Naive B cell (primary cell): ENCODE measurements at regions not wholly inside any gene's neighbourhood (a gene's known extent, or its start where the extent isn't known, plus 50 kb on each side); places are given as distances from the start of the nearest gene placed in this dataset.
A peak's percentile ranks its signal among the peaks of the same experiment; 100 is the strongest.
"Not testable (repeated sequence)": the region's sequence is repeated elsewhere in the genome, so short reads cannot be mapped to it uniquely, and the experiment has no call there.

Source experiments
- ATAC-seq, 2 donors: fragments of 150-1000 bp; cut with Tn5 transposase; 2 replicates each; pipeline ENCODE4 v1.10.0; 2021; ENCODE audit warnings: low read depth in 2 of 2, mild to moderate bottlenecking in 2 of 2, moderate library complexity in 2 of 2
- DNase-seq: peaks from one replicate; pipeline ENCODE4 v3.0.0; 2022
- H3K27ac Mint-ChIP-seq, 6 donors: one replicate each; pipeline ENCODE4 v1.8.0; 2020 to 2022; ENCODE audit warnings: mild to moderate bottlenecking in 6 of 6, mixed read lengths in 6 of 6, moderate library complexity in 5 of 6, inconsistent platforms in 2 of 6
- H3K27me3 Mint-ChIP-seq, 3 donors: one replicate each; pipeline ENCODE4 v1.8.0; 2021 to 2022; ENCODE audit warnings: mixed read lengths in 3 of 3, mild to moderate bottlenecking in 1 of 3
- H3K36me3 Mint-ChIP-seq, 2 donors: one replicate each; pipeline ENCODE4 v1.8.0; 2020 to 2022; ENCODE audit warnings: mixed read lengths in 2 of 2, inconsistent platforms in 1 of 2, mild to moderate bottlenecking in 1 of 2
- H3K4me1 Mint-ChIP-seq, 3 donors: one replicate each; pipeline ENCODE4 v1.8.0; 2020 to 2022; ENCODE audit warnings: mixed read lengths in 3 of 3, inconsistent platforms in 1 of 3, mild to moderate bottlenecking in 1 of 3, moderate library complexity in 1 of 3
- H3K4me3 Mint-ChIP-seq, 8 donors: one replicate each; pipeline ENCODE4 v1.8.0; 2020 to 2022; ENCODE audit warnings: mild to moderate bottlenecking in 8 of 8, mixed read lengths in 8 of 8, moderate library complexity in 8 of 8, inconsistent platforms in 2 of 8
- H3K9me3 Mint-ChIP-seq, 7 donors: one replicate each; pipeline ENCODE4 v1.8.0; 2020 to 2022; ENCODE audit warnings: mixed read lengths in 7 of 7, mild to moderate bottlenecking in 5 of 7, inconsistent platforms in 2 of 7, moderate library complexity in 1 of 7

- Mint-ChIP-seq H3K9me3 (no peaks in the 10 kb centered on the region), H3K27me3 (no peaks in the 10 kb centered on the region), H3K36me3 (no peaks in the 10 kb centered on the region), H3K4me1 (no peaks in the 10 kb centered on the region), H3K27ac (peak overlapping the region in 1 of 6 donors; percentile 39), H3K4me3 (no peak overlapping the region)
- ATAC-seq: no peak
- DNase-seq: no peak
Measured at GRCh38 chr4:162852642-162853041, 314.0 kb downstream of the NAF1 start.

GRCh38 chr4:162851241-162851758 is 315.4 kb downstream of the NAF1 start:
- H3K27me3 Mint-ChIP-seq, H3K9me3 Mint-ChIP-seq, H3K4me3 Mint-ChIP-seq, DNase-seq, ATAC-seq, H3K4me1 Mint-ChIP-seq, H3K36me3 Mint-ChIP-seq: not testable (repeated sequence)
- peak overlapping the region in 1 of 6 donors; percentile 1 for H3K27ac Mint-ChIP-seq

DNA sequence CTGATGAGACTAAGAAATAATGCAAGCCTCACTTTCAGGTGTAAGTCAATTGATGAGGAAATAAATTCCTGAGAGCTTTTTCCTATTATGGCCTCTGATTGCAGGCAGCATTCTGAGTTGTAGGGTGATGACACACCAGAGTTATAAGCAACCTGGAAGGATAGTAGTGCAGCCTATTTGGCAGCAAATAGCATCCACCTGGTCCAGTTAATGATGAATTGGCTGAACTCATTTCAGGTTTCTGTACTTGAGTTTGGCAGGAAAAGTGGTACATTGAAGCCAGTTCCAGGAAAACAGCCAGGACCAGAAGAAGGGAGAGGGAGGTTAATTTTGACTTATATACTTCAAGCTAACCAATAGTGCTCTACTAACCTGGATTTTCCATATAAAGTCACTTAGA is 316.8 kb downstream of the NAF1 start:
- ATAC-seq: no peak
- H3K4me1 Mint-ChIP-seq: no peaks in the 10 kb centered on the region
- H3K9me3 Mint-ChIP-seq: no peaks in the 10 kb centered on the region
- no peaks in the 10 kb centered on the region for H3K27me3 Mint-ChIP-seq
- no peak overlapping the region for H3K4me3 Mint-ChIP-seq
- H3K27ac Mint-ChIP-seq: no peak overlapping the region
- H3K36me3 Mint-ChIP-seq: no peaks in the 10 kb centered on the region
- no peak for DNase-seq

DNA sequence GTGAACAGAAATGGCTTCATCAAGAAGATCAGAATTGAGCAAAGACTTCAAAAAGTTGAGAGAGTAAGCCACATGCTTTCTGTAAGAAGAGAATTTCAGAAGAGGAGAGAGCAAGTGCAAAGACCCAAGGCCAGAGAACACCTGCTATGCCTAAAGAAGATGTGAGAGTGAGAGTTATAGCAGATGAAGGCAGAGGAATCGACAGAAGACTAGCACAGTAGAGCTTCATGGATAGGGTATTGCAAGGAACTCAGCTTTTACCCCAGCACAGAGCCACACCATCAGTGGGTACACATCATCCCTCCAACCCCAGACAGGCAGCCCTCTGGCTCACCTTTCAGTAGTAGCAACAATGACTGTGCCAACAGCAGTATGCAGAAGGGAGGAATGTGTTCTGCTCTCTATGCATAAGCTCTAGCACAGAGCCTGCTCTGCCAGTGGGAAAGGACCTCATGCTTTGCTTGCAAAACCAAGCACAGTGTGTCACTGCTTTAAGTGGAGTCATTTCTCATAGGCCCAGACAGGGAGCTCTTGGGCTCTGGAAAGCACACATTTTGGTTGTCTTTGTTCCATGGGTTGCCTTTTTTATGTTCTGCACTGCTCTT is 318.6 kb downstream of the NAF1 start:
- DNase-seq (no peak), ATAC-seq (no peak)
- H3K36me3 Mint-ChIP-seq: no peaks in the 10 kb centered on the region
- H3K4me3 Mint-ChIP-seq: no peak overlapping the region
- no peaks in the 10 kb centered on the region for H3K27me3 Mint-ChIP-seq
- H3K4me1 Mint-ChIP-seq: no peaks in the 10 kb centered on the region
- H3K27ac Mint-ChIP-seq: peak overlapping the region in 1 of 6 donors; percentile 28
- H3K9me3 Mint-ChIP-seq: peaks cover 0 to 2% (median 0%) of the 10 kb centered on the region in 7 donors

- Mint-ChIP-seq H3K27me3 (no peaks in the 10 kb centered on the region), H3K36me3 (no peaks in the 10 kb centered on the region), H3K9me3 (peaks cover 0 to 6% (median 0%) of the 10 kb centered on the region in 7 donors), H3K4me1 (no peaks in the 10 kb centered on the region), H3K27ac (no peak overlapping the region), H3K4me3 (no peak overlapping the region)
- ATAC-seq (no peak), DNase-seq (no peak)
Measured at GRCh38 chr4:162841753-162842152, 324.9 kb downstream of the NAF1 start.

GRCh38 chr4:162839814-162840213 is 326.9 kb downstream of the NAF1 start:
- no peaks in the 10 kb centered on the region for H3K4me1 Mint-ChIP-seq
- no peak overlapping the region for H3K4me3 Mint-ChIP-seq
- H3K27me3 Mint-ChIP-seq: no peaks in the 10 kb centered on the region
- DNase-seq: no peak
- no peak for ATAC-seq
- peaks cover 0 to 11% (median 2%) of the 10 kb centered on the region in 7 donors for H3K9me3 Mint-ChIP-seq
- no peaks in the 10 kb centered on the region for H3K36me3 Mint-ChIP-seq
- no peak overlapping the region for H3K27ac Mint-ChIP-seq

DNA sequence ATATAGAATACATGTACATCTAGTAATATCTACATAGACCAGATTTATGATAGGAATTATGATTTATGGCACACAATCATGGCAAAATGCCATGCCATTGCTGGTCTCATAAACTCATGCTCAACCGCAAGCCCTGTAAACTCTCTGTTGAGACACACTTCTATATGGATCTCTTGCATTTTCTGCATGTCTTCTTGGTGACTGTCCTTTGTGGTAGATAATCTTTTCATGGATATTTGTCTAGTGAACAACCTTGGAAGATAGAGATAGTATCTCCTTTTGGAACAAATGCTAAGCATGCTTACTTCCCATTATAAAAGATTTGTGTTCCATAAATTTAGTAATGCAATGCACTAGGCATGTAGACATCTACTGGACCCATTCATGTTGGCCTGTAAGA is 328.0 kb downstream of the NAF1 start:
- ATAC-seq (no peak), DNase-seq (no peak)
- Mint-ChIP-seq H3K27ac (no peak overlapping the region), H3K36me3 (no peaks in the 10 kb centered on the region), H3K4me1 (no peaks in the 10 kb centered on the region), H3K27me3 (no peaks in the 10 kb centered on the region), H3K4me3 (no peak overlapping the region), H3K9me3 (peaks cover 0 to 11% (median 0%) of the 10 kb centered on the region in 7 donors)

DNA sequence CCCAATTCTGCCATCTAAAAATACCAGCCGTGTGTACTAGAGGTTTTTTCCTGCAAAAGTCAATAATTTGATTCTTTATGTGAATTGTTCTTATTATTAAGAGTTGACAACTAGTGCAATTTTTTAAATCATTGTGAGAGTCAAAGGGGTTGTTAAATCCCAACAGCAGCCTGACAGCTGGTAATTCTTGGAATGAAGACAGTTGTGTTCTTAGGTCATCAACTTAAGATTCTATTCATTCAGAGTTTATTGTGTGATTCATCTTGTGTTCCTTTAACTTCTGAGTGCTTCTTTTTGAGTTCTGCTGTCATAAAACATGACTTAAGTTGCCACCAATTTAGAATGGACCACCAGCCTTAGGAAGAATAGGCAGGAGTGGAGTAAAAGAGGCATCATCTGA is 329.0 kb downstream of the NAF1 start:
- Mint-ChIP-seq H3K9me3 (peaks cover 0 to 11% (median 0%) of the 10 kb centered on the region in 7 donors), H3K36me3 (no peaks in the 10 kb centered on the region), H3K27ac (no peak overlapping the region), H3K4me1 (no peaks in the 10 kb centered on the region), H3K27me3 (no peaks in the 10 kb centered on the region), H3K4me3 (no peak overlapping the region)
- no peak for ATAC-seq
- DNase-seq: no peak

GRCh38 chr4:162837241-162837640 is 329.4 kb downstream of the NAF1 start:
- Mint-ChIP-seq H3K4me3 (no peak overlapping the region), H3K36me3 (no peaks in the 10 kb centered on the region), H3K27me3 (no peaks in the 10 kb centered on the region), H3K4me1 (no peaks in the 10 kb centered on the region), H3K9me3 (peaks cover 0 to 11% (median 0%) of the 10 kb centered on the region in 7 donors), H3K27ac (peak overlapping the region in 1 of 6 donors; percentile 9)
- no peak for DNase-seq
- ATAC-seq: no peak

DNA sequence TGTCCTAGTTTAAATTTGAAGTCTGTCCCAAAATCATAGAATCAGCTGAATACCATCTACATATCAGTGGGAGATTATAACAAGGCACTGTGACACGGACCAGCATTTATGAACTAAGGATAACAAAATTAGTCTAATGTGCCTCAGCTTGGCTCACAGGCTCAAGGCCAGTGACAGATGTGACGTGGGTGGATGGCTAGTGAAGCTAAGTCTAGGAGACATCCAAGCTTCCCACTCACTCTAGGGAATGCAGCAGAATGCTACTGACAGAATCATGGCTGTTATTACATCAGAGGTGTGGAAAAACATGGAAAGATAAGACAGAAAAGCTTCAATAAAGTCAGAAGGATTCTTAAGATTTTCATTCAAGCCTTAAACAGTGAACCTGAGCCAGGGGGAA is 329.9 kb downstream of the NAF1 start:
- no peaks in the 10 kb centered on the region for H3K4me1 Mint-ChIP-seq
- DNase-seq: no peak
- ATAC-seq: no peak
- no peak overlapping the region for H3K4me3 Mint-ChIP-seq
- H3K27ac Mint-ChIP-seq: no peak overlapping the region
- H3K36me3 Mint-ChIP-seq: no peaks in the 10 kb centered on the region
- H3K9me3 Mint-ChIP-seq: peaks cover 0 to 11% (median 0%) of the 10 kb centered on the region in 7 donors
- H3K27me3 Mint-ChIP-seq: no peaks in the 10 kb centered on the region

- H3K4me1 Mint-ChIP-seq, H3K27me3 Mint-ChIP-seq, H3K4me3 Mint-ChIP-seq, H3K27ac Mint-ChIP-seq, DNase-seq, H3K36me3 Mint-ChIP-seq, ATAC-seq: not testable (repeated sequence)
- peaks cover 0 to 11% (median 0%) of the 10 kb centered on the region in 7 donors for H3K9me3 Mint-ChIP-seq
Measured at GRCh38 chr4:162836258-162836657, 330.4 kb downstream of the NAF1 start.

DNA sequence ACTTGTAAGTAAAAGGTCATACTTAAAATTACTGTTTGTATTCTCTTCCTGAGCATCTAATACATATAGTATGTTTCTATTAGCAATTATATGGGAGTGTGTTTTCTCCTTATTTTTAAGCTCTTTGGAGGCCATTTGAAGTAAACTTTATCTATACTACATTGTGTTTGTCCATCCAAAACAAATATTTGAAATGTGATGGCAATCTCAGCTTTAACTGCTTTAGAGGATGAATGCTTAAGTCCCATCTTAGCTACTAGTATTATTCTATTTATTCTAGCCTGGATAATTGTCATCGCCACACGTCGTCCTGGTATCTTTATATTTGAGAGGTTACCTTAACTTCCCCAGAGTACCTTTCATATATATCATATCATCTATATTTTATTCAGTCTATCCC is 335.8 kb downstream of the NAF1 start:
- H3K4me1 Mint-ChIP-seq: no peaks in the 10 kb centered on the region
- no peak overlapping the region for H3K4me3 Mint-ChIP-seq
- ATAC-seq (no peak), DNase-seq (no peak)
- H3K36me3 Mint-ChIP-seq: no peaks in the 10 kb centered on the region
- H3K9me3 Mint-ChIP-seq: peaks cover 0 to 3% (median 0%) of the 10 kb centered on the region in 7 donors
- no peaks in the 10 kb centered on the region for H3K27me3 Mint-ChIP-seq
- no peak overlapping the region for H3K27ac Mint-ChIP-seq

- peaks cover 9 to 39% (median 13%) of the 10 kb centered on the region in 7 donors for H3K9me3 Mint-ChIP-seq
- ATAC-seq, H3K36me3 Mint-ChIP-seq, H3K4me3 Mint-ChIP-seq, H3K27ac Mint-ChIP-seq, H3K27me3 Mint-ChIP-seq, DNase-seq, H3K4me1 Mint-ChIP-seq: not testable (repeated sequence)
Measured at GRCh38 chr4:162817374-162817773, 349.3 kb downstream of the NAF1 start.

- no peak overlapping the region for H3K4me3 Mint-ChIP-seq
Measured at GRCh38 chr4:162804351-162804924, 362.3 kb downstream of the NAF1 start.

More at GRCh38 chr4:162804351-162804924, 362.3 kb downstream of the NAF1 start:
- Mint-ChIP-seq H3K27ac (no peak overlapping the region), H3K9me3 (peaks cover 0 to 8% (median 4%) of the 10 kb centered on the region in 7 donors), H3K4me1 (no peaks in the 10 kb centered on the region), H3K36me3 (no peaks in the 10 kb centered on the region), H3K27me3 (no peaks in the 10 kb centered on the region)
- no peak for ATAC-seq
- DNase-seq: no peak
